ENCODE measurements at regions not wholly inside any gene's neighbourhood (a gene's known extent, or its start where the extent isn't known, plus 50 kb on each side); places are given as distances from the start of the nearest gene placed in this dataset.

DNA sequence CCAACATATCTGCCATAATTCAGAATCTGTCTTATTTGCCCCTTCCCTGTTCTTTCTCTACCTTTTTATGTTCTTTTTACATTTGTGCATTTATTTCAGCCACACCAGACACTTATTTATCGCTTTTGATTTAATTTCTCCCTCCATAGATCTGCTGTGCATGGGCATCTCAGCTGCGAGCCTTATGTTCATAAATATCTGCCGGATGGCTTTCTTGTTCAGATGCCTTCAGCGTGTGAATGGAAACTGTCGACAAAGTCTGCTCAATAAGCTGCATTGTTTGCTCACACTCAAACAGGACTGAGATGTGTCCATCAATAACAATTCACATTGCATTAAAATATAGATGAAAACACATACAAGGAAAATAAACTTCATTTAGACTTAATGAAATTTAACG, 374.6 kb upstream of the FAT3 start:
- no peak for DNase-seq (ENCODE audit: low spot score)
- Histone ChIP-seq H3K9me3 (ENCODE audit: low read depth, low read length, poor library complexity, severe bottlenecking) (no peaks in the 10 kb centered on the region), H3K27ac (ENCODE audit: low read depth, low read length, poor library complexity, severe bottlenecking) (no peak overlapping the region), H3K4me1 (ENCODE audit: insufficient read depth, low read length, poor library complexity, severe bottlenecking) (peaks cover 4% of the 10 kb centered on the region), H3K36me3 (ENCODE audit: insufficient read depth, low read length, poor library complexity, severe bottlenecking) (no peaks in the 10 kb centered on the region), H3K27me3 (replicated peaks; ENCODE audit: insufficient read depth, low read depth, low read length, poor library complexity) (no peaks in the 10 kb centered on the region), H3K4me3 (ENCODE audit: low read depth, low read length, poor library complexity, severe bottlenecking) (no peak overlapping the region)
- POLR2A ChIA-PET (ENCODE audit: low non-redundant PET): no interaction called here
- CTCF ChIA-PET: no interaction called here
- intact Hi-C loops (cut with micrococcal nuclease; ENCODE audit: unreplicated experiment): no loop called here
- BruUV-seq (replicated peaks): no TSS peak
- TF ChIP-seq, protein P1, sequence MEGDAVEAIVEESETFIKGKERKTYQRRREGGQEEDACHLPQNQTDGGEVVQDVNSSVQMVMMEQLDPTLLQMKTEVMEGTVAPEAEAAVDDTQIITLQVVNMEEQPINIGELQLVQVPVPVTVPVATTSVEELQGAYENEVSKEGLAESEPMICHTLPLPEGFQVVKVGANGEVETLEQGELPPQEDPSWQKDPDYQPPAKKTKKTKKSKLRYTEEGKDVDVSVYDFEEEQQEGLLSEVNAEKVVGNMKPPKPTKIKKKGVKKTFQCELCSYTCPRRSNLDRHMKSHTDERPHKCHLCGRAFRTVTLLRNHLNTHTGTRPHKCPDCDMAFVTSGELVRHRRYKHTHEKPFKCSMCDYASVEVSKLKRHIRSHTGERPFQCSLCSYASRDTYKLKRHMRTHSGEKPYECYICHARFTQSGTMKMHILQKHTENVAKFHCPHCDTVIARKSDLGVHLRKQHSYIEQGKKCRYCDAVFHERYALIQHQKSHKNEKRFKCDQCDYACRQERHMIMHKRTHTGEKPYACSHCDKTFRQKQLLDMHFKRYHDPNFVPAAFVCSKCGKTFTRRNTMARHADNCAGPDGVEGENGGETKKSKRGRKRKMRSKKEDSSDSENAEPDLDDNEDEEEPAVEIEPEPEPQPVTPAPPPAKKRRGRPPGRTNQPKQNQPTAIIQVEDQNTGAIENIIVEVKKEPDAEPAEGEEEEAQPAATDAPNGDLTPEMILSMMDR (conservative IDR thresholded peaks at IDR 0.05; ENCODE audit: low read depth, low read length): no peak
- TF ChIP-seq EZH2 (IDR thresholded peaks at IDR 0.05; ENCODE audit: borderline replicate concordance, low read depth, low read length, poor library complexity, severe bottlenecking): no peak

DNA sequence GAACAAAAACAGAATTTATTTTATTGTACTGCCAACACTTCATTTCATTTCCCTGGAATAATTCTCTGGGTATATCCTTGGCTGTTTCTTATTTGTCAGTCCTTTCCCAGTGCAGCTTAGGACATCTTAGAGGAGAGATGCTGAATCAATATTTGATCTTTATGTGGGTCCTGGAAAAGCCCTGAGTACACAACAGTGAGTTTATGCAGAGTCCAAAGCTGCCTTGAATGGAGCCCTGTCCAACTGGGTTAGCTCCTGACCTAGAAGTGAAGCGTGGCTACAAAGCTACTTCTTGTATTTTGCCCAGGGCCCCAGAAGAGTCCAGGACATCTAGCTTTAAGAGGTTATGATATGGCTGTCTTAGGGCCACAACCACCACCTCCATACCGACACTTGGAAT, 378.0 kb upstream of the FAT3 start:
- Histone ChIP-seq H3K27me3 (replicated peaks; ENCODE audit: insufficient read depth, low read depth, low read length, poor library complexity) (no peaks in the 10 kb centered on the region), H3K27ac (ENCODE audit: low read depth, low read length, poor library complexity, severe bottlenecking) (no peak overlapping the region), H3K9me3 (ENCODE audit: low read depth, low read length, poor library complexity, severe bottlenecking) (no peaks in the 10 kb centered on the region), H3K4me3 (ENCODE audit: low read depth, low read length, poor library complexity, severe bottlenecking) (no peak overlapping the region), H3K4me1 (ENCODE audit: insufficient read depth, low read length, poor library complexity, severe bottlenecking) (peaks cover 20% of the 10 kb centered on the region), H3K36me3 (ENCODE audit: insufficient read depth, low read length, poor library complexity, severe bottlenecking) (no peaks in the 10 kb centered on the region)
- intact Hi-C loops (cut with micrococcal nuclease; ENCODE audit: unreplicated experiment): no loop called here
- no TSS peak for BruUV-seq (replicated peaks)
- ChIA-PET POLR2A (ENCODE audit: low non-redundant PET) (no interaction called here), CTCF (no interaction called here)
- TF ChIP-seq EZH2 (IDR thresholded peaks at IDR 0.05; ENCODE audit: borderline replicate concordance, low read depth, low read length, poor library complexity, severe bottlenecking): no peak
- TF ChIP-seq, protein P1 (conservative IDR thresholded peaks at IDR 0.05; ENCODE audit: low read depth, low read length): no peak
- DNase-seq (ENCODE audit: low spot score): no peak

DNA sequence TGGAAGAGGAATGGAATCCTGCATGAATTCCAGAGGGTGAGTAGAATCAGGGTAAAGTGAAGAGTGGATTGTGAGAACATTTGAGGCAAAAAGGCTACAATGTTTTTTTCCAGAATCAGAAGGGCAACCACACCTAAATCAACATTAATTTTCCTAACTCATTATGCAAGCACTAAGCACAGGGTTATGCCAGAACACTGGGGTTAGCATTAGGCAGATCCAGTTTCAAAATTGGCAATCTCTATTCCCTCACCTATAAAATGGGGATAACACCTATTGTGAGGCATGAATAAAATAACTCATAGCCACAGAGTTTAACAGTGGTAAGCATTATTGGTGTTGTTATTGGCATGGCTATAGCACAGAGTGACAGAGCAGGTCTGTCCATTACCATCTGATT, 378.6 kb upstream of the FAT3 start:
- POLR2A ChIA-PET (ENCODE audit: low non-redundant PET): no interaction called here
- peaks cover 27% of the 10 kb centered on the region for H3K4me1 ChIP-seq (ENCODE audit: insufficient read depth, low read length, poor library complexity, severe bottlenecking)

More for the DNA sequence above, 378.6 kb upstream of the FAT3 start:
- CTCF ChIA-PET: no interaction called here
- Histone ChIP-seq H3K9me3 (ENCODE audit: low read depth, low read length, poor library complexity, severe bottlenecking) (no peaks in the 10 kb centered on the region), H3K4me3 (ENCODE audit: low read depth, low read length, poor library complexity, severe bottlenecking) (no peak overlapping the region), H3K27ac (ENCODE audit: low read depth, low read length, poor library complexity, severe bottlenecking) (no peak overlapping the region), H3K27me3 (replicated peaks; ENCODE audit: insufficient read depth, low read depth, low read length, poor library complexity) (no peaks in the 10 kb centered on the region), H3K36me3 (ENCODE audit: insufficient read depth, low read length, poor library complexity, severe bottlenecking) (no peaks in the 10 kb centered on the region)
- BruUV-seq (replicated peaks): no TSS peak
- intact Hi-C loops (cut with micrococcal nuclease; ENCODE audit: unreplicated experiment): no loop called here
- TF ChIP-seq EZH2 (IDR thresholded peaks at IDR 0.05; ENCODE audit: borderline replicate concordance, low read depth, low read length, poor library complexity, severe bottlenecking): no peak
- TF ChIP-seq, protein P1 (conservative IDR thresholded peaks at IDR 0.05; ENCODE audit: low read depth, low read length): no peak
- DNase-seq (ENCODE audit: low spot score): no peak
